ENCODE measurements at regions not wholly inside any gene's neighbourhood (a gene's known extent, or its start where the extent isn't known, plus 50 kb on each side); places are given as distances from the start of the nearest gene placed in this dataset.

- TF ChIP-seq POLR2A (IDR thresholded peaks at IDR 0.05; ENCODE audit: low read depth, low read length) = no peak
- no peak for TF ChIP-seq CTCF (conservative IDR thresholded peaks at IDR 0.05; ENCODE audit: low read depth, low read length)
Measured at GRCh38 chr19:30319876-30320275, 52.3 kb upstream of the ZNF536 start.

Measured in IMR-90 (cell line).